Esophagus squamous epithelium (tissue), 5 donors: ENCODE measurements at regions not wholly inside any gene's neighbourhood (a gene's known extent, or its start where the extent isn't known, plus 50 kb on each side); places are given as distances from the start of the nearest gene placed in this dataset.

Source experiments
- DNase-seq: peaks from one replicate; lab custom pipeline; 2025; lab: John Stamatoyannopoulos, UW
- H3K27ac ChIP-seq, 4 donors: fragments of 200-600 bp; sonication (generic); one replicate each; pipeline ENCODE4 v1.5.1; 2016 to 2019; ENCODE audit warnings: mild to moderate bottlenecking in 1 of 4
- H3K27me3 ChIP-seq, 4 donors: fragments of 200-600 bp; sonication (generic); 1 replicate in 3 of 4; 2 replicates in 1 of 4; pipeline versions ENCODE4 v1.5.1 to v1.6.0; 2017 to 2021; ENCODE audit warnings: antibody characterized with exemption in 1 of 4
- H3K36me3 ChIP-seq, 3 donors: fragments of 200-600 bp; sonication (generic); one replicate each; pipeline ENCODE4 v1.5.1; 2016 to 2019
- H3K4me1 ChIP-seq, 3 donors: fragments of 200-600 bp; sonication (generic); one replicate each; pipeline ENCODE4 v1.5.1; 2017 to 2019
- H3K4me3 ChIP-seq, 4 donors: fragments of 200-600 bp; sonication (generic); 1 replicate in 3 of 4; 2 replicates in 1 of 4; pipeline ENCODE4 v1.5.1; 2016 to 2019; ENCODE audit warnings: mild to moderate bottlenecking in 2 of 4, moderate library complexity in 1 of 4
- H3K9me3 ChIP-seq, 3 donors: fragments of 200-600 bp; sonication (generic); one replicate each; pipeline ENCODE4 v1.5.1; 2016 to 2019
- CTCF ChIP-seq, 6 experiments: fragments of 450-650 bp in 4 of 6; fragments of 200-600 bp in 2 of 6; sonication (generic) in 2 of 6; IDR thresholded peaks; one replicate each; pipeline ENCODE4 v1.5.1; 2016 to 2019; ENCODE audit warnings: antibody characterized with exemption in 6 of 6, mild to moderate bottlenecking in 4 of 6, moderate library complexity in 4 of 6
- POLR2A ChIP-seq, 4 donors: fragments of 450-650 bp; IDR thresholded peaks; one replicate each; pipeline ENCODE4 v1.6.1; 2017; ENCODE audit warnings: antibody characterized with exemption in 4 of 4, mild to moderate bottlenecking in 4 of 4, moderate library complexity in 3 of 4
- WGBS, 2 donors: methylation state at CpG; one replicate each; pipeline ENCODE4 v1.1.5; 2018; 5-methylcytosine and 5-hydroxymethylcytosine counted together
- intact Hi-C: fragments of 100-400 bp; cut with DNase I; formaldehyde crosslinking; loops from one replicate; pipeline ENCODE4 v1.15.0; 2022
- donor health status: DM: yes; HTN: yes; CAD: no.

GRCh38 chr2:142598846-142599245 is 278.6 kb upstream of the KYNU start:
- no peak for TF ChIP-seq CTCF (IDR thresholded peaks at IDR 0.05)
- intact Hi-C loops = no loop called here
- H3K4me3 ChIP-seq = no peak overlapping the region
- no peaks in the 10 kb centered on the region for H3K27me3 ChIP-seq
- no peaks in the 10 kb centered on the region for H3K36me3 ChIP-seq
- H3K9me3 ChIP-seq = no peaks in the 10 kb centered on the region
- no peaks in the 10 kb centered on the region for H3K4me1 ChIP-seq
- no peak overlapping the region for H3K27ac ChIP-seq
- DNase-seq = no peak

- no peak for DNase-seq
- 84 to 87% methylated on average over 2 of the region's 2 CpGs for WGBS, 2 donors
Measured at GRCh38 chr2:142596334-142597088, 281.0 kb upstream of the KYNU start.

GRCh38 chr2:142594935-142595334 is 282.5 kb upstream of the KYNU start:
- Histone ChIP-seq H3K27me3 (no peaks in the 10 kb centered on the region), H3K9me3 (no peaks in the 10 kb centered on the region), H3K4me1 (no peaks in the 10 kb centered on the region), H3K36me3 (no peaks in the 10 kb centered on the region), H3K4me3 (no peak overlapping the region), H3K27ac (no peak overlapping the region)
- no peak for DNase-seq
- TF ChIP-seq CTCF (IDR thresholded peaks at IDR 0.05) (no peak), POLR2A (IDR thresholded peaks at IDR 0.05) (no peak)
- intact Hi-C loops = no loop called here
- 60 to 85% methylated on average over 2 of the region's 2 CpGs for WGBS, 2 donors

More at GRCh38 chr2:142596334-142597088, 281.0 kb upstream of the KYNU start:
- Histone ChIP-seq H3K27ac (no peak overlapping the region), H3K36me3 (no peaks in the 10 kb centered on the region), H3K4me1 (no peaks in the 10 kb centered on the region), H3K9me3 (no peaks in the 10 kb centered on the region), H3K27me3 (no peaks in the 10 kb centered on the region), H3K4me3 (no peak overlapping the region)
- TF ChIP-seq CTCF (IDR thresholded peaks at IDR 0.05) (no peak), POLR2A (IDR thresholded peaks at IDR 0.05) (no peak)
- intact Hi-C loops = no loop called here

GRCh38 chr2:142592171-142592570 is 285.3 kb upstream of the KYNU start:
- no peak for DNase-seq
- no peaks in the 10 kb centered on the region for H3K27me3 ChIP-seq
- H3K4me1 ChIP-seq = no peaks in the 10 kb centered on the region
- no peak overlapping the region for H3K4me3 ChIP-seq
- no peak overlapping the region for H3K27ac ChIP-seq
- H3K36me3 ChIP-seq = no peaks in the 10 kb centered on the region
- TF ChIP-seq POLR2A (IDR thresholded peaks at IDR 0.05) = no peak
- H3K9me3 ChIP-seq = no peaks in the 10 kb centered on the region
- WGBS, 2 donors = 58 to 71% methylated on average over 3 of the region's 3 CpGs
- intact Hi-C loops = no loop called here

DNA sequence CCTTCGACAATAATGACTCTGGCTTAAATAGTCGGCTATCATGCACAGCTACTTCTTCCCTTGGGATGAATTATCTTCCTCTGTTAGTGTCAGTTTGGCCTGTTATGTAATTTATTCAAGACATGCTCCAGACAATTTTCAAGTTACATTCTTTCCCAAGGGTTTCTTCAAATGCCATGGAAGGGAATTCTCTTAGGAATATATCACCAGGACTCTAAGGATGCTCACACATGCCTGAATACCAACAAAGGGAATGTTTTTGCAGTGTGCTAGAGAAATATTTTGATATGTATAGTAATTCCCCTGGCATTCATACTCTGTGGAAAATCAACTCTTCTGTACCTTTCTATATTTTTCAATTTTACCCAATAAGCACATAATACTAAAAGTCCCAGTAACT is 286.0 kb upstream of the KYNU start:
- DNase-seq = no peak
- TF ChIP-seq CTCF (IDR thresholded peaks at IDR 0.05) = no peak
- no peak for TF ChIP-seq POLR2A (IDR thresholded peaks at IDR 0.05)

More for the DNA sequence above, 286.0 kb upstream of the KYNU start:
- Histone ChIP-seq H3K9me3 (no peaks in the 10 kb centered on the region), H3K27me3 (no peaks in the 10 kb centered on the region), H3K4me3 (no peak overlapping the region), H3K27ac (no peak overlapping the region), H3K4me1 (no peaks in the 10 kb centered on the region), H3K36me3 (no peaks in the 10 kb centered on the region)
- 65 to 79% methylated on average over 2 of the region's 2 CpGs for WGBS, 2 donors
- intact Hi-C loops = no loop called here
